CD4-positive, alpha-beta T cell treated with Interferon alpha-2 for 1 hour (primary cell): ENCODE measurements at regions not wholly inside any gene's neighbourhood (a gene's known extent, or its start where the extent isn't known, plus 50 kb on each side); places are given as distances from the start of the nearest gene placed in this dataset.
"Not testable (repeated sequence)": the region's sequence is repeated elsewhere in the genome, so short reads cannot be mapped to it uniquely, and the experiment has no call there.

Experiments used
- DNase-seq, 2 donors: peaks; one replicate each; pipeline ENCODE4 v3.0.0-alpha.2; 2020 to 2022

GRCh38 chr4:3645711-3646679 lies 113.8 kb upstream of the LRPAP1 start:
- DNase-seq = no peak

- no peak for DNase-seq
These were observed 112.8 kb upstream of the LRPAP1 start for GRCh38 chr4:3644849-3645627.

GRCh38 chr4:3643518-3644433 lies 111.6 kb upstream of the LRPAP1 start:
- no peak for DNase-seq

- DNase-seq = no peak
These were observed 110.7 kb upstream of the LRPAP1 start for GRCh38 chr4:3642806-3643517.

- DNase-seq = no peak
These were observed 109.9 kb upstream of the LRPAP1 start for GRCh38 chr4:3642056-3642630.

- no peak for DNase-seq
These were observed 109.3 kb upstream of the LRPAP1 start for GRCh38 chr4:3641501-3641900.

GRCh38 chr4:3640587-3640962 lies 108.4 kb upstream of the LRPAP1 start:
- DNase-seq = no peak

GRCh38 chr4:3639613-3640586 lies 107.7 kb upstream of the LRPAP1 start:
- no peak for DNase-seq

GRCh38 chr4:3638080-3638795 lies 106.0 kb upstream of the LRPAP1 start:
- DNase-seq = no peak

GRCh38 chr4:3637326-3638016 lies 105.2 kb upstream of the LRPAP1 start:
- DNase-seq = no peak

- DNase-seq = no peak
These were observed 104.6 kb upstream of the LRPAP1 start for GRCh38 chr4:3636646-3637320.

GRCh38 chr4:3636020-3636419 lies 103.8 kb upstream of the LRPAP1 start:
- DNase-seq = not testable (repeated sequence)

- no peak for DNase-seq
These were observed 102.9 kb upstream of the LRPAP1 start for GRCh38 chr4:3634894-3635820.

- DNase-seq = no peak
These were observed 102.1 kb upstream of the LRPAP1 start for GRCh38 chr4:3634281-3634857.

GRCh38 chr4:3633277-3633676 lies 101.1 kb upstream of the LRPAP1 start:
- DNase-seq = not testable (repeated sequence)

- DNase-seq = not testable (repeated sequence)
These were observed 100.6 kb upstream of the LRPAP1 start for GRCh38 chr4:3632794-3633193.
